ENCODE measurements at regions not wholly inside any gene's neighbourhood (a gene's known extent, or its start where the extent isn't known, plus 50 kb on each side); places are given as distances from the start of the nearest gene placed in this dataset.

DNA sequence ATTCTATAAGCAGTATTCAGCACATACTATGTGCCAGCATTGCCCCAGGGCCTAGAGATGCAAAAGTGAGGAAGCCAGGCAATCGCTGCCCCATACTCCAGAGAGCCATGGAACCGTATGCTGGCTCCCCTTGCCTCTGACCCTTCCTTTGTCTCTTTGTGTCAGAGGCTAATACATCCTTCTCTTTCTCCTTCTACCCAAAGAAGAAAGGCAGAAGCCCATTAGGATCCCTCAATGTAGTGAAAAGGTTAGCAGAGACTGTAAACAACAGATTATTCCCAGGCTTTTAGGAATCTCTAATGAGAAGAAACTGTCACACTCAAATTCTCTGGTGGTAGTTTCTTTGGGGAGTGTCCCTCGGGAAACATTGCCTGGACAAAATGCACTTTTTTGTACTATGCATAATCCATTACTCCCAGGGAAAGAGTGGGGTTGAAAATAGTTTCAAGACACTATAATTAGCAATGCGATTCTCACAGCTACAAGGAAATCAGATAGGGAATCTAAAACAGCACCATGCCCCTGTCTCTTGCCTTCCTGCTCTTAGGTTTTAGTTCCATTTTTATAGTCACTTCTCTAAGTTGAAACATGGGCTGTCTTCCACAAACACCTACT is 325.2 kb upstream of the CNR1 start:
- Mint-ChIP-seq H3K27ac (no peak overlapping the region), H3K27me3 (no peaks in the 10 kb centered on the region)

DNA sequence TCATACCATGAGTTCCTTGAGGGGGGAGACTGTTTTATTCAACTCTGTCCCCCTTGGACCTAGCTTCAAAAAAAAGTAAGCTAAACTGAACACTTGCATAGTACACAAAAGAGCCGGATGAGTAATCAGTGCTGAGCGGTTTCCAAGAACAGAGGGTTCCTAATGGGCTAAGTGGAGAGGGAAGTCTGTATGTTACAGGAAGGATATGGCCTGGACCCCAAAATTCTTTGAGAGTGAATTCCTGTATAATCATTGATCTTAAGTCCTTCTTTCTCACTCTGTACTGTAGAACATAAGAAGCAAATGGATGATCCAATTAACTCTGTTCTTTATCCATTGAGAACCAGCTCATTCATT is 324.7 kb upstream of the CNR1 start:
- Mint-ChIP-seq H3K36me3 (peaks cover 2 to 3% of the 10 kb centered on the region in 2 donors), H3K4me1 (peaks cover 12 to 22% of the 10 kb centered on the region in 2 donors), H3K4me3 (no peak overlapping the region), H3K9me3 (peaks cover 0 to 4% of the 10 kb centered on the region in 2 donors), H3K27ac (no peak overlapping the region), H3K27me3 (no peaks in the 10 kb centered on the region)
- DNase-seq: no peak
- no peak for ATAC-seq (replicated peaks)

More for the DNA sequence above, 325.2 kb upstream of the CNR1 start:
- Mint-ChIP-seq H3K4me3 (no peak overlapping the region), H3K4me1 (peaks cover 12 to 22% of the 10 kb centered on the region in 2 donors), H3K36me3 (peaks cover 2 to 3% of the 10 kb centered on the region in 2 donors), H3K9me3 (peaks cover 0 to 4% of the 10 kb centered on the region in 2 donors)
- ATAC-seq (replicated peaks) (no peak), DNase-seq (no peak)

DNA sequence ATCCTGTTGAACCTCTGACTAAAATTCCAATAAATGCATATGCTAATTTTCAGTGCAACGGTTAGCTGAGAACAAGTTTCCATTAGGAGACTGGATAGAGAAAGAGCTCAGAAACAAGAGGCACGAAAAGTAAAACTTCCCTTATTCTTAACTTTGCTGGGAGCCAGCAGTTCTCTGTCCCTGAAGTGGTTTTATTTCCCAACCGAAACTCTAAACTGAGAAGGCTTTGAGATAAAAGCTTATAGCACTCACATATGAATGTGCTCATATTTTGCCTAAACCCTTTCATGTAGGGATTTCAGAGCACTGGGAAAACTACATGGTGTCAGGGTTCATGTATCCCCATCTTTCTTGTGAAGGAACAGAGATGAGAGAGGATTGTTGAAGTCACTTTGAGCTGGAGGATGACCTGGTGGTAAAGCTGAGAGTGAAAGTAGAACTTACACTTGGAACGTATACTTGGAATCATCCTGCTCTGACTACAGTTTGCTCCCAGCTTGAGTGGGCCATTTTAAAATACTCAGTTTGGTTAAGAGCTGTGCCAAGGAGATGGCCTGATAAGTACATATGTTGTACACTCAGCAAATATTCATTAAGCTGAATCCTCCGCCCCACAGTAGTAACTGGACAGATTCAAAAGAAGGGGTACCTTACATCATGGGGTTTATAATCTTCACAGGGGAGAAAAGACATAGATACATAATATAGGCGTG is 324.2 kb upstream of the CNR1 start:
- ATAC-seq (replicated peaks): no peak

DNA sequence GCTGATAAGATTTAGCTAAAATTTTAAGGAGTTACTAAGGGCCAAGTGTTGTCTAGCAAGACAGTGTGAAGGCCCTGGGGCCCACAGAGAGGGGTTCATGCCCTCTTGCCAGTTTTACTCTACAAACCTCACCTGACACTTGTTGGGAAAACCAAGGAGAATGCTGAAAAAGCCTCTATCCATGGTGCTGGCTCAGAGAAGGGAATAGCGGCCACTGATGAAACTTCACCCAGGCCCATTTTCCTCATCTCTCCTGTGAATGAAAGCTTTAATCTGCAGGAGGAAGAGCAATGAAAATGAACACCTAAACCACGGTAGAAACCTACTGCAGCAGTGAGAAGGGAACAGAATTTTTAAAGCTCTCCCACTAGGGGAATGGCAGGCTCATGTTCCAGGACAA is 317.3 kb upstream of the CNR1 start:
- Mint-ChIP-seq H3K36me3 (no peaks in the 10 kb centered on the region), H3K4me3 (no peak overlapping the region), H3K9me3 (peaks cover 9 to 10% of the 10 kb centered on the region in 2 donors), H3K27me3 (peaks cover 0 to 6% of the 10 kb centered on the region in 2 donors), H3K4me1 (peaks cover 0 to 4% of the 10 kb centered on the region in 2 donors), H3K27ac (no peak overlapping the region)
- no peak for DNase-seq
- no peak for ATAC-seq (replicated peaks)

More for the DNA sequence above, 324.2 kb upstream of the CNR1 start:
- DNase-seq: no peak
- no peaks in the 10 kb centered on the region for H3K27me3 Mint-ChIP-seq
- no peak overlapping the region for H3K27ac Mint-ChIP-seq
- peaks cover 0 to 1% of the 10 kb centered on the region in 2 donors for H3K9me3 Mint-ChIP-seq
- no peak overlapping the region for H3K4me3 Mint-ChIP-seq
- H3K4me1 Mint-ChIP-seq: peaks cover 12 to 22% of the 10 kb centered on the region in 2 donors
- peaks cover 2 to 3% of the 10 kb centered on the region in 2 donors for H3K36me3 Mint-ChIP-seq

DNA sequence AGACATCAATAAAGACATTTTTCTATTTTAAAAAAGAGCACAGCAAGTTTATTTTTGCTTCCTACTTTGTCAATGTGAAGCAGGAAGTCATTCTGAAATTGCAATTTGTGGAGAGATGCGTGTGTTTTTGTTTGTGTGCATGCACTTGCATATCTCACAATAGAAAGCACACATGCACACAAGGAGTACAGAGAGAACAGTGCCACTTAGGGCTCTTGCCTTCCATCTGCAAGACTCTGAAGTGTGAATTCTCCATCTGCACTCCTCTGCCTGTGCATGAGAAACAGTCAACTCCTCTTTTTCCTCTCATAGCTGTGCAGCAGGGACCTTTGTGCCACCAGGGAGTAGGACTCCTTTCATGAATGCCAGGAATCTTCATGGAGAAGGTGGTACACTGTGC is 316.3 kb upstream of the CNR1 start:
- H3K27me3 Mint-ChIP-seq: peaks cover 0 to 6% of the 10 kb centered on the region in 2 donors
- ATAC-seq (replicated peaks): no peak
- no peak overlapping the region for H3K27ac Mint-ChIP-seq
- H3K4me3 Mint-ChIP-seq: no peak overlapping the region
- H3K9me3 Mint-ChIP-seq: peaks cover 10% of the 10 kb centered on the region in 2 donors
- DNase-seq: no peak
- peaks cover 0 to 4% of the 10 kb centered on the region in 2 donors for H3K4me1 Mint-ChIP-seq
- H3K36me3 Mint-ChIP-seq: no peaks in the 10 kb centered on the region

DNA sequence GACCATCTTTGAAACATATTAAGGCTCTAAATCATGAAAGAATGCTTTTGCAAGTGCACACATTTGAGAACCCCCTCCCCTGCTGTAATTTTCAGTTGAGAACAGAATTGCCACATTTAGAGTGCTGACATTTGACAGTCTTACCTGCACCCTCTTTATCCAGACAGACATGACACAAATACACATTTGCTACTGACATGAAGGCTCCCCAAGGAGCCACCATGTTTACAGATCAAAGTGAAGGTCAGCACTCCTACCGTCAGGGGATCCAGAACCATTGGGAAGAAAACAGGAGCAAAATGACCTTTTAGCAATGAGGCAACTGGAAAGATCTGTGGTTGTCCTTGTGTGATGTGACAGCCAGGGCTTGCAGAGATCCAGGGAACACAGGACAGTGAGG is 315.4 kb upstream of the CNR1 start:
- ATAC-seq (replicated peaks): no peak
- Mint-ChIP-seq H3K9me3 (peaks cover 10% of the 10 kb centered on the region in 2 donors), H3K36me3 (no peaks in the 10 kb centered on the region), H3K27ac (no peak overlapping the region), H3K4me3 (no peak overlapping the region), H3K4me1 (peaks cover 0 to 4% of the 10 kb centered on the region in 2 donors), H3K27me3 (peaks cover 0 to 6% of the 10 kb centered on the region in 2 donors)
- DNase-seq: no peak

DNA sequence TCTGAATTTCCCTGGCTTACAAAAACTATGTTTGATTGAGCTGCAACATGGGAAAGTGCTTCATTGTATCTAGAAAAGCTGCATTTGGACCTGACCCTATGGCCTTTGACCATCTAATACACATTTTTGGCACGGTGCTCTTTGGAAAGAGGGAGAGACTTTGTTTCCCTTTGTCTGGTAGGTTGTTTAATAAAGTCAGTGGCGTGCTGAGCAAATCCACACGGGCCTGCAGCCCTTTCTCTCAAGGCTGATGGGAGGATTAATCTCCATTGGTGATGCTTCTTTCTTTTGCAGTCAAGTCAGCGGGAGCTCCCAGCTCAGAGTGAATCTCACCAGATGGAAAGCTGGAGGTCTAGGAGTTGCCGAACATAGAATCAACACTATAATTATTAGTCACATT is 314.7 kb upstream of the CNR1 start:
- DNase-seq: no peak
- H3K4me1 Mint-ChIP-seq: peaks cover 0 to 4% of the 10 kb centered on the region in 2 donors
- no peak overlapping the region for H3K27ac Mint-ChIP-seq

DNA sequence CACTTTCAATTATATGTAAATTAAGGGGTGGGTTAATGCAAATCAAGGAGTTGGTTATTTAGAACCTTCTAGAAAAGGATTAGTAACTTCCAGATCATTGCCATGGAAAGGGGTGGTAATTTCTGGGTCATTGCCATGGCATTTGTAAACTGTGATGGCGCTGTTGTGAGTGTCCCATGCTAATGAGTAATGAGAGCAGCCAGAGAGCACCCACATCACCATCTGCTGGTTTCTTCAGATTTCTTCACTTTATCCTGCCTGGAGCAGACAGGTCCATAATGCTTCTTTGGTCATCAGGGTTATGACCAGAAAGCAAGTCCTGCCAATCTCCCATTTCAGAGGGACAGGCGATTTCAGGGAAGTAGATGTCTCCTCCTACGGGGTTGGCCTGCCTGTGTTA is 311.3 kb upstream of the CNR1 start:
- Mint-ChIP-seq H3K36me3 (no peaks in the 10 kb centered on the region), H3K9me3 (peaks cover 3% of the 10 kb centered on the region in 2 donors), H3K4me1 (peaks cover 0 to 5% of the 10 kb centered on the region in 2 donors), H3K27ac (no peak overlapping the region), H3K4me3 (no peak overlapping the region), H3K27me3 (peaks cover 11 to 25% of the 10 kb centered on the region in 2 donors)
- no peak for DNase-seq
- ATAC-seq (replicated peaks): no peak

More for the DNA sequence above, 314.7 kb upstream of the CNR1 start:
- Mint-ChIP-seq H3K9me3 (peaks cover 10% of the 10 kb centered on the region in 2 donors), H3K36me3 (no peaks in the 10 kb centered on the region), H3K27me3 (peaks cover 0 to 9% of the 10 kb centered on the region in 2 donors), H3K4me3 (no peak overlapping the region)
- no peak for ATAC-seq (replicated peaks)

DNA sequence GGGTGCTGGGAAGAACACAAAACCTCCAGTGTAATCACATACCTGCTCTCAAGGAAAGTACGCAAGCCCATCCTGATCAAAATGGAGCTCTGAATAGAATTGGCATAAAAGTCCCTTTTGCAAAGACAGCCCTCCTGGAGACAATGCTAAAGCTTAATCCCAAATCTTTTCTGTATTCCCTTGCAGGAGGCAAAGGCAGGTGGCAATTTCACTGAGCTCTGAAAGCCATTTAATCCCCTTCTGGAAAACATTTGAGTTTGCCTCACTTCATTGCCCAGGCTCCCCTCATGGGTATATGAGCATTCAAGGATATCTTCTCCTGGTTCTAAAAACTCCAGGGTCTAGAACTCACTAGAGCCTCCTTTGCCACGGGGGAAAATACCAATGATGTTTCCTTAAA is 310.2 kb upstream of the CNR1 start:
- Mint-ChIP-seq H3K4me1 (peaks cover 0 to 2% of the 10 kb centered on the region in 2 donors), H3K9me3 (peaks cover 3% of the 10 kb centered on the region in 2 donors), H3K27me3 (peaks cover 11 to 25% of the 10 kb centered on the region in 2 donors), H3K27ac (no peak overlapping the region), H3K4me3 (no peak overlapping the region), H3K36me3 (no peaks in the 10 kb centered on the region)
- ATAC-seq (replicated peaks) (no peak), DNase-seq (no peak)

DNA sequence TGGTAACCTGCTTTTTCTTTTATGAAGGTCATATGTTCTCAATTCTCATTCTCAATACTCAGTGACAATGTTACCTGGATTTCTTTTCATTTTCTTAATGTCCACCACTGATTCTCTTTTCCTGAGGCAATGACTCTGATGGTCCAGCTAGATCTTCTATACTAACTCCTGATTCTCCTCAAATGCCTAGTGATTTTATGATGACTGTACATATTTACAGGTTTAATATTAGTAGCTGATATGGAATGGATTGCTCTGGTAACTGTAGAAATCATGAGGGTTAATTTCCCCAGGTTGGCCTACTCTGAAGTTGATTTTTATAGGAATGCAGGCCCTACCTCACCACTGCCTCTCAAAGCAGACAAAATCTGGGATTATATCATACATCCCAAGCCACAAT is 308.6 kb upstream of the CNR1 start:
- no peak overlapping the region for H3K27ac Mint-ChIP-seq
- ATAC-seq (replicated peaks): no peak
- peaks cover 0 to 1% of the 10 kb centered on the region in 2 donors for H3K4me1 Mint-ChIP-seq

DNA sequence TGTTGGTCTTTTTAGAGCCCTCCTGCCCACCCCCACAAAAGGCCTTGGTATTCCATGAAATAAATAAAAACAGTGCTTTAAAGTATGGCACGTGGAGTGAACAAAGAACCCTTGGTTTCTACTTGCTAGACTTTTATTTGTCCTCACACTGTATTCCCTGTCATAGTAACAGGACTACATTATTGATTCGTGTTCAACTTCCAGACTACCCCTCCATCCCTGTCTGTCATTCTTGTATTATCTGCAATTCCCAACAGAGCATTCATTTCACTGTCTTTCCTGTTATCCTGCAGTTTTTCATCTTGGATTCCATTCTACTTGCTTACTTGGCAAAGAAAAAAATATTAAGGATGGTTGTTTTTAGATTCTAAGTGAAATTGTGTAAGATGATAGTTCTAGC is 307.4 kb upstream of the CNR1 start:
- no peaks in the 10 kb centered on the region for H3K36me3 Mint-ChIP-seq
- no peak overlapping the region for H3K27ac Mint-ChIP-seq
- DNase-seq: no peak
- peaks cover 11 to 19% of the 10 kb centered on the region in 2 donors for H3K27me3 Mint-ChIP-seq
- H3K4me1 Mint-ChIP-seq: peaks cover 0 to 1% of the 10 kb centered on the region in 2 donors
- no peak for ATAC-seq (replicated peaks)
- H3K9me3 Mint-ChIP-seq: peaks cover 3% of the 10 kb centered on the region in 2 donors
- no peak overlapping the region for H3K4me3 Mint-ChIP-seq

More for the DNA sequence above, 308.6 kb upstream of the CNR1 start:
- Mint-ChIP-seq H3K27me3 (peaks cover 11 to 19% of the 10 kb centered on the region in 2 donors), H3K36me3 (no peaks in the 10 kb centered on the region), H3K4me3 (no peak overlapping the region), H3K9me3 (peaks cover 3% of the 10 kb centered on the region in 2 donors)
- no peak for DNase-seq

DNA sequence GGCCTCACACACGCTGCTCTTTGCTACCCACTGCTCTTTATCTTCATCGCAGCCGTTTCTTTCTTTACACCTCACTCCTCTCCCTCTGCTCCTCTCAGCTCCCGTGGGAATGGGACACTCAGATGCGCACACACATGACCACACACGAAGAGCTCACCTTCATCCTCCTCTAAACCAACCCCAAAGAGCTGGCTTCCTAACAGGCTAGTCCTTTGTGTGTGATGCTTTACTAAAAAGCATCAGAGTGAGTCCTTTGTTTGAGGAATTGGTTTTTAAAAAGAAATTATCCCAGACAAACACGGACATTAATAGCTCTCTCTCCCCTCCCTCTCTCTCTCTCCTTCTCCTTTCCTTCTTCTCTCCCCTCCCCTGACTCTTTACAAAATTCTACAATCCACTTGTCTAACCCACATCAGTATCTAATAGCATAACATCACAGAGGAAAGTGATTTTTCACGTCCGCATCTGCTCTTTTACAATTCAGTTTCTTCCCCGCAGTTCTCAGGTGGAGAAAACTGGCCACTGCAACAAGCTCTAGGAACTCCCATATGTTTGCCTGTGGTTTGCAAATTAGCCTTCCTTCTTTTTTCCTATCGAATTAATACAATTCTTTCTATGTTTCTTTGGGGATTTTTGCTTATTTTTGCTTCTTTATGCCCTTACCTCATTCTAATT is 306.8 kb upstream of the CNR1 start:
- peaks cover 3% of the 10 kb centered on the region in 2 donors for H3K9me3 Mint-ChIP-seq
- no peaks in the 10 kb centered on the region for H3K36me3 Mint-ChIP-seq
- DNase-seq (no peak), ATAC-seq (replicated peaks) (no peak)
- peaks cover 0 to 1% of the 10 kb centered on the region in 2 donors for H3K4me1 Mint-ChIP-seq
- H3K27me3 Mint-ChIP-seq: peaks cover 11 to 19% of the 10 kb centered on the region in 2 donors
- H3K4me3 Mint-ChIP-seq: no peak overlapping the region
- H3K27ac Mint-ChIP-seq: no peak overlapping the region

DNA sequence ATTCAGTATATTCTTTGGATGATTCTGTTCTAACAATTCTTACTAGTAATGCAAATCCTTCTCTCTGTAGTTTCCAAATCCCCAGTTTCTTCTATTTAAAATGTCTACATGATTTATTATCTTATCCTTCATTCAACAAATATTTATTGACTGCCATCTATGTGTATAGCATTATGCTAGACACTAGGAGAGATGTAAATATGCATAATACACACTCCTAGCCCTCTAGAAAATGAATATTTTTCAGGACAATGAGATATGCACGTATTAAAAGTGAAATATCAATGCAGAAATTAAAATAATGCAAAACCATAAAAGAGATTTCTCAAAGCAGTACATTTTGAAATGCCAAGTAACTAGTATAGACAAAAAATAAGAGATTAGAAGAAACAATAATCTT is 293.5 kb upstream of the CNR1 start:
- ATAC-seq (replicated peaks) (no peak), DNase-seq (no peak)
- Mint-ChIP-seq H3K4me1 (no peaks in the 10 kb centered on the region), H3K36me3 (no peaks in the 10 kb centered on the region), H3K27me3 (peaks cover 14 to 15% of the 10 kb centered on the region in 2 donors), H3K9me3 (peaks cover 4 to 9% of the 10 kb centered on the region in 2 donors), H3K27ac (no peak overlapping the region), H3K4me3 (no peak overlapping the region)

DNA sequence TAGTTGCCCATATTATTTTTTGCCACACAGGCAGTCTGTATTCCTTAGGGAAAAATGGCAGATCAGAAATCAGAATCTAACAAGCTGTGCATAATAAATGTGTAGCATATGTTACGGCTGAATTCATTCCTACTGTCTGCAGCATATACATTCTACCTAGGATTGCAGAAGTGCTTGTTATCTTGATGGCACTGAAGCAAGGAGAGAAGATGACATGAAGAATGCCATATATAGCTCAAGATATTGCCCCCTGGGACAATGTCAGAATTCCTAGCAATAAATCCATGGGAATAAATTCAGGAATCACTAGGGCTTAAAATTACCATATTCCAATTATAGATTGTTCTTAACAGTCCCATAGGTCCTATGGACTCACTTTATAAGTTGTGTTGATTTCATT is 293.0 kb upstream of the CNR1 start:
- Mint-ChIP-seq H3K36me3 (no peaks in the 10 kb centered on the region), H3K4me3 (no peak overlapping the region), H3K27me3 (peaks cover 14 to 15% of the 10 kb centered on the region in 2 donors), H3K9me3 (peaks cover 4 to 9% of the 10 kb centered on the region in 2 donors), H3K4me1 (no peaks in the 10 kb centered on the region), H3K27ac (no peak overlapping the region)
- DNase-seq: no peak
- no peak for ATAC-seq (replicated peaks)

Measured in stimulated activated naive B cell treated with anti-CD40 and anti-IgM and Interleukin-4, amounts not matched to agents 10 μg/mL and 1 μg/mL and 100 μg/mL, for 72 hours (primary cell).